DMS114 treated with DMSO at 0.1 percent for 48 hours (cell line): ENCODE measurements at regions not wholly inside any gene's neighbourhood (a gene's known extent, or its start where the extent isn't known, plus 50 kb on each side); places are given as distances from the start of the nearest gene placed in this dataset.

Experiments
- DNase-seq: peaks from one replicate; lab custom pipeline; 2025; ENCODE audit not compliant: unreplicated experiment; lab: John Stamatoyannopoulos, UW

DNA sequence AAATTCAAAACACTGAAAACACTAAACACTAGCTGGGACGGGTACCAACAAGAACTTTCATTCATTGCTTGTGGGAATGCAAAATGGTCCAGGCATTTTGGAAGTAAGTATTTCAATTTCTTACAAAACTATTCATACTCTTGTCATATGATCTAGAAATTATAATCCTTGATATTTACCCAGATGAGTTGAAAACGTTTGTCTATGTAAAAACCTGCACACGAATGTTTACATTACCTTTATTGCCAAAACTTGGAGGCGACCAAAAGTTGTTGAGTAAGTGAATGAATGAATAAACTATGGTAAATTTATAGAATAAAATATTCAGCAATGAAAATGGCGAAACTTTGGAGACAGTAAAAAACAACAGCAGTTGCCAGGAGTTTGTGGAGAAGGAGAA is 222.1 kb upstream of the EDIL3 start:
- no peak for DNase-seq

GRCh38 chr5:84605241-84605640 is 220.6 kb upstream of the EDIL3 start:
- no peak for DNase-seq

DNA sequence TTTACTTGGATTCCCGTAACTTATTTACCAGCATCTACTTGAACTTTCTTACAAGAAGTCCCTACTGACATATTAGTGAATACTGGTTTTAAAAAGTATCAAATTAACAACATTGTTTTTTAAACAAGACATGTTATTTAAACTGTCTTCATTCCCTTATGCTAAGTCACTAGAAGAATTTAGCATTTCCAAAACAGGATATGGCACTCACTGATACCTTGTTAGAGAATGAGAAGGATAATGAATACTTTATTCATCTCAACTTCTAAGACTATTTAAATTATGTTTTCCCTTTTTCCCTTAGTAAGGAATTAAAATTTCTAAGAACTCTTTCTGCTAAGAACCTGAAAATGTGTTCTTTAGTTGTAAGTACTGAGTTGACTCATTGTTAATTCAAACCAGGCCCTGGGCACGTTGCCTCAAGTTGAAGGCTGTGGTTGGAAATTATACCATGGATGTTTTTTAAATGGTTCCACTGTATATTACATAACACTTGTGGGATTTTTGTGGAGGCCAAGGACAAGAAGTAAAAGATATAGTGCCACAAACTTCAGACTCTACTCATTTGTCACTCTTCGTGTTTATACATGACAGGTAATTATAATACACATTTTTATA is 219.0 kb upstream of the EDIL3 start:
- no peak for DNase-seq

GRCh38 chr5:84602371-84602771 is 217.7 kb upstream of the EDIL3 start:
- DNase-seq = no peak

DNA sequence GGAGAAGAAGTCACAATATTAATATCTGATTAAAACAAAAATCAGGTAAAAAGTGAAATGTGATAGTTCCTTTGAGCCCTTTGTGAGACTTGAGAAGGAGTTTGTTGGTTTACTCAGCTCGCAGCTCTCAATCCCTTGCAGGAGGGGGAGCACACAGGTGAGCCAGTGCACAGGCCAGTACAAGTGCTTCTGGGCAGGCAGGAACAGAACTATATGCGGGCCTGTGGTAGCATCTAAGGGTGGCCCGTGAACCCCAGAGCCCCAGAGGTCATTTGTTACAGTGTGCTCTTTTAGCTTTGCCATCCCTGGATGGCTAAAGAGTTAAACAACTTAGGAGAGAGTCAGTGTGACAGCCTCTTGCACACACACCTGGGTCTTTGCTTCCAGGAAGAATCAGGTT is 215.3 kb upstream of the EDIL3 start:
- no peak for DNase-seq

- DNase-seq = no peak
Observed at GRCh38 chr5:84597904-84598303, 213.2 kb upstream of the EDIL3 start.

DNA sequence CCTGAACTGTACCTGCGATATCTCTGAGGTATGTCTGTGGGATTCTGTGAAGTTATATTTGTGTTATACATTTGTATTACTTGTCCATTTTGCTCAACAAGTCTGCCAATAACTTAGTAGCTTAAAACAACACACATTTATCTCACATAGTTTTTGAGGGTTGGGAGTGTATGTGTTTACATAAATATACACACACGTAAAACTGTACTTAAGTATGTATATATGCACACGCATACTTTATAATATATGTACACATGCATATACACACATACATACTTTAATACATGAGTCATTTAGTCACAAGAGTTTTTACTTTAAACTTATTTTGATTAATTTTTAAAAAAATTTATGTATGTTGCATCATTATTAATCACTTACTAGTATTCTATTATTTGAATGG is 205.9 kb upstream of the EDIL3 start:
- no peak for DNase-seq

- DNase-seq = no peak
Observed at GRCh38 chr5:84589926-84590325, 205.2 kb upstream of the EDIL3 start.

DNA sequence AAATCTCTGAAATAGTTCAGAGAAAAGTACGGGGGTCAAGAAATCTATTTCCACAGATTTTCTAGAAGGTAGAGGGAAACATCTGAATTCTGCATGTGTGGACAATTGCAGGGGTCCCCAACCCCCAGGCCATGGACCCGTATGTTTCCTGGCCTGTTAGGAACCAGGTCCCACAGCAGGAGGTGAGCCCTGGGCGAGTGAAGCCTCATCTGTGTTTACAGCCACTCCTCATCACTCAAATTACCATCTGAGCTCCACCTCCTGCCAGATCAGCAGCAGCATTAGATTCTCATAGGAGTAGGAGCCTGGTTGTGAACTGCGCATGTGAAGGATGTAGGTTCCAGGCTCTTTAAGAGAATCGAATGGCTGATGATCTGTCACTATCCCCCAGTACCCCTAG is 200.5 kb upstream of the EDIL3 start:
- no peak for DNase-seq

DNA sequence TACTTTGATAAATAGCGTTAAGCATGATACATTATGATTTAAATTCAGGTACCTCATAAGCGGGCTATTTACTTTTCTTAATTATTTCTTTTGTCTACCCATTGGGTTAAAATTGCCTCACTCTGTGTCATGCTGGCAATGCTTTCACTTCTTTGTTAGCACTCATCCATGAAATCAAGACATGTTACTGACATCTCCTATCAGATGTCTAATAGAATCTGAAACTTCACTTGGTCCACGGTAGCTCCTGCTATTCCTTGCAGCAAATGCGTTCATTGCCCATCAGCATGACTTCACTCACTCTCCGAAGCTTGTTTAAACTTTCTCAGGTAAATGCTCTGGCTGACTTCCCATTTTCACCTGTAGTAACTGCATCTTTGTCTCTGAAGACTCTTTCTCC is 193.5 kb upstream of the EDIL3 start:
- DNase-seq = no peak

GRCh38 chr5:84573017-84573712 is 188.5 kb upstream of the EDIL3 start:
- no peak for DNase-seq

DNA sequence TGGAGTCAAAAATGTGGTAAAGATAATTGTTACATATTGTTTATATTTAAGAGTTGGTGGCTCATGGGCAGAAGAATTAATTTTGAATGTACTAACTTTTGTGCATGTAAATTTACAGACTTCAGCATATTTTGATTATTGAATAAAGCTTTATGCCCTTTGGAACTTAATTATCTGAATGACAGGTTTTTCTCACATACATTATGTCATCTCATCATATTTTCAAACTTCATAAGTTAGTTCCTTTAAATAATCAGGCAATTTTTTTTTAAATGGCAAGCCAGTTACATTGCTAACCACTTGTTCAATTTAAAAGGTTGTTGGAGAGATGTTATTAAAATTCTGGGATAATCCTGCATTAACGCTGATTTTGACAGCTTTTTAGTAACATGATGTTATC is 184.6 kb upstream of the EDIL3 start:
- no peak for DNase-seq

DNA sequence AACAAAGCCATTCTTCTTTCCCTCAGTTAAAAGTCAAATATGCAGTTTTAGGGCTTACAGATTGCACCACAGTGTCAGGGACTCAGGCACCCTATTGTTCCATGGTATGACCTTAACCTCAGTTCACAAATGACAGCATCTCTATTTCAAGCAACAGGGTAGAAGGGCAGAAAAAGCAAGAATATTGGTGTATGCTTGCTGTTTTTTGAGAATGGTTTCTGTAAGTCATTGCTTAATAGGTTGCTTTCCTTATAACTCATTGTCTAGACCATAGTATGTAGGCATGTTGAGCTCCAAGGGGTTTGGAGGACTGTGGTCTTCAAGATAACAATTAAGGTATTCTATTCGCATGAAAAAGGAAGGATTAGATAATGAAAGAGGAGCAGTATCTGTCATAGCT is 183.5 kb upstream of the EDIL3 start:
- no peak for DNase-seq

DNA sequence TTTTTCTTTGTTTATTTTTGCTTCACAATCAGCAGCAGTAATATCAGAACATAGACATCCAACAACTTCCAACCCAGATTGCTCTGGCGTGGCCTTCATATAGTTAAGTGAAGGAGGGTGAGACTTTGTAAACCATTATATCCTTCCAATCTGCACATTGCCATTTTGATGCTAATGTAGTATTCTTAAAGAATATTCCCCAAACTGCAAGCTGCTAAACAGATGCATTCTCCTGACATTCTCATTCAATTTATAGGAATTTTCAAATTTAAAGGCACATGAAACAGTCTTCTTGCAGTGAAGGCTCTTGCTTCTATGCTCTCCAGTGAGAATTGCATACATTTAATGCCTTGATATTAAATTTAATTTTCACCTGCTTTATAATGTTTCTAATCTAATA is 181.2 kb upstream of the EDIL3 start:
- DNase-seq = no peak

GRCh38 chr5:84564321-84565075 is 179.8 kb upstream of the EDIL3 start:
- DNase-seq = no peak

DNA sequence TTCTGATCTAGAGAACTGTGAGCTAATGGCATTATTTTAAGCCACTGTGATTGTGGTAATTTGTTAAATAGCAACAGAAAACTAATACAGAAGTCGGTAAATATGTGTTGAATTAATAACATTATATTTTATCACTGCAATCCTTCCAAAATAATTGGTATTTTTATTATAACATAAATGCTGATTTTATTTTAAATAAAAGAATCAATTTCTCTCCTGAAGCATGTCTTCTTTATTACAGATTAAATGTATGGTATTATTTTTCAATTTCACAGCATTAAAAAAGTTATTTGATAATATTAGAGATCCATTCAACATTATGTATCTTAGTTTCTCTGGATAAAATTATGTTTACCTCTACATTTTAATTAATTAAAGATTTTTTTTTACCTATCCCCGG is 165.5 kb upstream of the EDIL3 start:
- no peak for DNase-seq

DNA sequence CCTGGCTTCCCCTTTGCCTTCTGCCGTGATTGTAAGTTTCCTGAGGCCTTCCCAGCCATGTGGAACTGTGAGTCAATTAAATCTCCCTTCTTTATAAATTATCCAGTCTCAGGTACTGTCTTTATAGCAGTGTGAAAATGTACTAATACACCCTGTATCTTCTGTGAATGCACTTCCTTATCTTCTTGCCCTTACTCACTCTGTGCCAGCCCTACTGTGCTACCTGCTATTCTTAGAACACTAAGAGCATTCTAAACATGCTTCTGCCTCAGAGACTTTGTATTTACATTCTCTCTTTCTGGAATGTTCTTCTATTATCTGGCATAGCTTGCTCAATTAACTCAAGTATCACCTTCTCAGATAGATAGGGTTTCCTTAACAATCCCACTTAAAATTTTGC is 164.4 kb upstream of the EDIL3 start:
- DNase-seq = no peak

DNA sequence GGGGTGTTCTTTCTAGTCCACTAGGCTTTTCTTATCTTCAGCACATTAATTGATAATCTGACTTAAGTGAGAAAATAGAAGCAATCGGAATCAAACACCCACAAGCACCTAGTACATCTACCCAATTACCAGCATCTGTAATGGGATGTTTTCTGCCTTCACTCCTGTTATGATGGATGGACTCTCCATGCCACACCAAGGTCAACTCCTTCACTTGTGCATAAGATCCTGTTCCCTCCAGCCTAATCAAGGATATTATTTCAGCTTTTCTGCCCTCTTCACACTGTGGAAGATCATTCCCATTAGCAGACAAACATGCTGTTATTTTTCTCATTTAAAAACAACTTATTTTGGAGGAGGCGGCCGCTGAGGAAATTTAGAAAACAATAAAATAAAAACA is 162.0 kb upstream of the EDIL3 start:
- no peak for DNase-seq

DNA sequence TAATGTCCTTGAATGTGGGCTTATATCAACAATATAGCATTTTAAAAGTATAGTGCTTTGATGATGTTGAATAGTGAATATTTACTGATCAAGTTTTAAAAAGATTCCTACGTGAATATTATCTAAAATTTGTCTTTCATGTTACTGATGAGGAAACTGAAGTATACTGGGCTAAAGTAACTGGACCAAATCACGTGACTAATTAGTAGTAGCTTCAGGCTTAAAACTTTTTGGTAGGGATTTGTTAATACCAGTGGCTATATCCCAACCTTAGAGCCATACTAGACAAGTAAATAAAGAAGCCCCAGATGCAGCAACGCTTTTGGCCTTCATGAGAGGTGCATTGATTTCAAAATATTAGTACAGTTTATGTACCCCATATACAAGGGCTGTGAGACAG is 152.1 kb upstream of the EDIL3 start:
- no peak for DNase-seq

DNA sequence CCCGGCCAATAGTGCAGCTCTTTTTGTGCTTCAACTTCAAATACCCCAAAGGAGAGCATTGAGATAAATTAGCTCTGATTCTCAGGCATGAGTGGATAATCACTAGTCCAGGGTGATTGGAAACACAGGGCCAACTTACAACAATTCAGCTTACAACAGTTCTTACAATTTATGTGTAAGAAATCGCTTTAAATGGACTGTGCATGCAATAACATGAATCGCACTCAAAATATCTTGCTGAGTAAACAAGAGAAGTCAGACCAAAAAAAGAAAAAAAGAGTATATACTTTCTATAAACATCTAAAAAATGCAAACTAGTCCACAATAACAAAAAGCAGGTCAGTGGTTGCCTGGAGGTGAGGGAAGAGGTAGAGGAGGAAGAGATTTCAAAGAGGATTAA is 150.6 kb upstream of the EDIL3 start:
- no peak for DNase-seq

- DNase-seq = no peak
Observed at GRCh38 chr5:84524491-84524890, 139.8 kb upstream of the EDIL3 start.

DNA sequence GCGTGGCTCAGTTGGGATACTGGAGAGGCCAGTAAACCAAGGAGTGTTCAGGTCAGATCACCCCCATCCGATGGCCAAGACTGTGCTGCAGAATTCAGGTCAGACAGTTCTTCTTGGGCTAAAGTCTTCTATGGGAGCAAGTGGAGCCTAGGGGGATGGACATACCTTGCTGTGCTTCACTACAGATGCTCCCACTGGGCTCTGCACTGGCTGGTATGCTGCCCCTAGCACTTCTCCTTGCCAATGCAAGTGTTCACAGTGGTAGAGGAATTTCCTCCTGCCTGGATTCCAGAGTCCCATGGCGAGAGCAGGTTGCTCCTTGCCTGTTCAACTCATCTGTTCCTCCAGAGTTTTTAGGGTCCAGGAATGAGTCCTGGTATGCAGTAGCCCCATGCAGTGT is 134.2 kb upstream of the EDIL3 start:
- no peak for DNase-seq
